NT2/D1 (cell line): ENCODE measurements at regions not wholly inside any gene's neighbourhood (a gene's known extent, or its start where the extent isn't known, plus 50 kb on each side); places are given as distances from the start of the nearest gene placed in this dataset.

Experiments
- DNase-seq: peaks from one replicate; pipeline ENCODE4 v3.0.0-alpha.2; 2011; ENCODE audit warnings: low read depth, low spot score
- H3K27me3 ChIP-seq: 2 replicates; pipeline ENCODE4 v1.6.0; 2011; ENCODE audit warnings: mild to moderate bottlenecking; ENCODE audit not compliant: insufficient read length, insufficient read depth
- H3K36me3 ChIP-seq: 2 replicates; pipeline ENCODE4 v1.6.1; 2011; ENCODE audit warnings: mild to moderate bottlenecking, low read length, mixed read lengths; ENCODE audit not compliant: insufficient read depth, insufficient read length
- H3K4me1 ChIP-seq: 2 replicates; pipeline ENCODE4 v1.5.1; 2011; ENCODE audit not compliant: insufficient read depth, insufficient read length
- H3K4me3 ChIP-seq: 2 replicates; pipeline ENCODE4 v1.5.1; 2011; ENCODE audit warnings: low read depth; ENCODE audit not compliant: insufficient read length
- H3K9ac ChIP-seq: 2 replicates; pipeline ENCODE4 v1.6.0; 2011; ENCODE audit warnings: low read depth; ENCODE audit not compliant: insufficient read length
- H3K9me3 ChIP-seq: 2 replicates; pipeline ENCODE4 v1.5.1; 2011; ENCODE audit warnings: mild to moderate bottlenecking, low read length; ENCODE audit not compliant: insufficient read depth
- SUZ12 ChIP-seq: IDR thresholded peaks from 2 replicates; pipeline ENCODE4 v1.6.1; 2011; ENCODE audit not compliant: insufficient read length, insufficient read depth; ENCODE audit errors: extremely low read depth
- YY1 ChIP-seq: IDR thresholded peaks from 2 replicates; pipeline ENCODE4 v1.6.1; 2011; ENCODE audit not compliant: insufficient read length, insufficient read depth
- ZNF274 ChIP-seq: IDR thresholded peaks from 2 replicates; pipeline ENCODE4 v1.6.1; 2011; ENCODE audit warnings: mild to moderate bottlenecking, low read depth, low read length

DNA sequence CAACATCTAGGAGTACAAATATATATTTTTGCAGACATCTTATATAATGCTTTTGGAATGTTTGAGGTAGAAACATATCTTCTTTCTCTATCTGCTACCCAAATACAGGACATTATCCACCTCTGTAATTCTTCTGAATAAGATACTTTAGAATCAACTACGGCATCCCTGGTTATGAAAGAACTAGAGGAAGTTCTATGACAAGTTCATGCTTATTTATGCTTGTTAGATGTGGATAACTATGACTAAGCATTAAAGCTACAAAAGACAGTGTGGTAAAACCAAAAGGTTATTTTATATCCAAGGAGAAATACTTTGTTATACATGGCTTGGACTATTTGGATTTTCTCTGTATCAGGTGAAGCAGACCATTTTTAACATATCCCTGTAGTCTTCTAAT lies 894.0 kb downstream of the KCNT2 start:
- no peak for TF ChIP-seq ZNF274
- TF ChIP-seq SUZ12: no peak
- no peak for TF ChIP-seq YY1
- no peaks in the 10 kb centered on the region for H3K36me3 ChIP-seq
- H3K4me1 ChIP-seq: no peaks in the 10 kb centered on the region
- H3K27me3 ChIP-seq: no peaks in the 10 kb centered on the region
- H3K4me3 ChIP-seq: no peak overlapping the region
- DNase-seq: no peak
- H3K9ac ChIP-seq: no peak overlapping the region
- H3K9me3 ChIP-seq: no peaks in the 10 kb centered on the region

DNA sequence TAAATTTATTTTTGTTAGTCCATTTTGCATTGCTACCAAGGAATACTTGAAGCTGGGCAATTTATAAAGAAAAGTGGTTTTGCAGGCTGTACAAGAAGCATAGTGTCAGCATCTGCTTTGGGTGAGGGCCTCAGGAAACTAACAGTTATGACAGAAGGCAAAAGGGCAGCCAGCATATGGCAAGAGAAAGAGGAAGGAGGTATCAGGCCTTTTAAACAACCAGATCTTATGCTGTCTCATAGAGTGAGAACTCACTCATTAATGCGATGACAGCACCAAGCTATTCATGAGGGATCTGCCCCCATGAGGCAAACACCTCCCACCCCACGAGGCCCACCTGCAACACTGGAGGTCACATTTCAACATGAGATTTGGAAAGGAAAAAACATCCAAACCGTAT lies 898.4 kb downstream of the KCNT2 start:
- Histone ChIP-seq H3K9ac (no peak overlapping the region), H3K4me1 (no peaks in the 10 kb centered on the region), H3K27me3 (no peaks in the 10 kb centered on the region), H3K36me3 (no peaks in the 10 kb centered on the region), H3K4me3 (no peak overlapping the region), H3K9me3 (no peaks in the 10 kb centered on the region)
- no peak for DNase-seq
- TF ChIP-seq YY1: no peak

DNA sequence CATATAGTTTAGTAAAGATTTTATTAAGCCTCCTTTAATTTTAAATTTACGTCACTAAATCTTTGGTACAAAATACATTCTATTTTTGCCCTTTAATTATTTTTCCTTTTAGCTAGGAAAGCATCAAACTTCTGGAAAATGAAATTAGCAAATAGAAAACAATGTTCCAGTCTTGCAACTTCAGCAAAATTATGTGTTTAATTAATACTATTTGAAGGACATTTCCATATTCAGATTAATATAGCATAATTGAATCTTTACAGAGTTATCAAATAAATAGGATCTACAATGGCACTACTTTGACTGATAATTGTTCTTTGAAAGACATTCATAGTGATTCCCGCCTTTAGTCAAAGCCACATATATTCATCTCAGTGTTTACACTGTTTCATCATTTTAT lies 904.2 kb downstream of the KCNT2 start:
- no peak overlapping the region for H3K4me3 ChIP-seq
- H3K4me1 ChIP-seq: no peaks in the 10 kb centered on the region
- no peaks in the 10 kb centered on the region for H3K27me3 ChIP-seq
- no peak for DNase-seq
- H3K9me3 ChIP-seq: no peaks in the 10 kb centered on the region
- no peak overlapping the region for H3K9ac ChIP-seq
- no peaks in the 10 kb centered on the region for H3K36me3 ChIP-seq
- TF ChIP-seq YY1 (no peak), ZNF274 (no peak), SUZ12 (no peak)

DNA sequence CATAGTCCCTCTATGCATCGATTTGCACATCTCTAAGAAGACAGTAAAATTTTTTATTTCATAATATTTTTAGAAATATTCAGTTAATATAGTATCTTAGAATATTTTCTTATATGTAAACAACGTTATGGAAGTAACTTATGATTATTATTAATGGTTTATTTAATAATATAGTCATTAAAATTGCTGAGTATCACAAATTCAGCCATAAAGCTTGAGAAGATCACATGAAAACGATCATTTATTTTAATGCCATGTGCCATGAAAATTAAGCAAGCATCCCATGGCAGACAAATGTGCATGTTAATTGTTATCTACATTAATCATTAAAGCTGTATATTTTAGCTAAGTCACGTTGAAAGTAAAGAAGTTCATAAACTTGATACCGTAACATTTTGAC lies 907.1 kb downstream of the KCNT2 start:
- no peaks in the 10 kb centered on the region for H3K9me3 ChIP-seq
- TF ChIP-seq ZNF274: no peak
- no peak for TF ChIP-seq YY1
- TF ChIP-seq SUZ12: no peak

DNA sequence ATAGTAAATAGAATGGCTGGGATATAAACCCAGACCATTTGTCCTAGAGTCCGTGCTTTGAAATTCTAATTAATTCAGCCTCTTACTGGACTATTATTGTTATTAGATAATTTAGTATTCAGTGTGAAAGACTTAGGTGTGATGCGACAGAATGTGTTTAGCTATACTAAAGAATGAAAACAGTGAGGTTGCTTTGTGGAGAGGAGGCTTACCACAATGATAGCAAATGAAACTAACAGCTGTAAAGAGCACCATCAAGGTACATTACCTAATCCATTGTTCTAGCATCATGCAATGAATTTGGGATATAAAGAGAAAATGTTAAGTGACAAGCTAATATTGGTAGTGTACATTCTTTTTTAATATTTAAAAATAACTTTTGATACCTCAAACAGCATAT lies 911.1 kb downstream of the KCNT2 start:
- Histone ChIP-seq H3K27me3 (no peaks in the 10 kb centered on the region), H3K9me3 (no peaks in the 10 kb centered on the region), H3K36me3 (no peaks in the 10 kb centered on the region), H3K9ac (no peak overlapping the region), H3K4me3 (no peak overlapping the region), H3K4me1 (no peaks in the 10 kb centered on the region)
- DNase-seq: no peak
- TF ChIP-seq ZNF274 (no peak), YY1 (no peak), SUZ12 (no peak)

More for the DNA sequence above, 907.1 kb downstream of the KCNT2 start:
- DNase-seq: no peak
- Histone ChIP-seq H3K27me3 (no peaks in the 10 kb centered on the region), H3K4me1 (no peaks in the 10 kb centered on the region), H3K36me3 (no peaks in the 10 kb centered on the region), H3K9ac (no peak overlapping the region), H3K4me3 (no peak overlapping the region)

DNA sequence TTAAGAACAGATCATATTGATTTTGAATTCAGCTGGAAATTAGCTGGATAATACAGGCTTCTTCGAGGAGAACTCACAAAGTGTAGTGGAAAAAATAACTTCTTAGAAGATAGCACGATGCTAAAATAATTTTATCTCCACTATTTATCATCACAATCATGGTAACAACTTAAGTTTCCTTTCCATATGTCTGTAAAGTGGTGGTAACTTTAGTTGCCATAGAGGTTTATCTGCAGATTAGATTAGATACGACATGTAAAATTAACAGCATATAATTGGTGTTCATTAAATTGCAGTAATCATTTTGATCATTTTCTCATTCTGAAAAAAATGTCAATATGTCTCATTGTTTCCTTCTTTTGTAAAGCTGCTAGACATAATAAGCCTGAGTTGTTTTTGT lies 921.5 kb downstream of the KCNT2 start:
- DNase-seq: no peak
- H3K4me3 ChIP-seq: no peak overlapping the region
- H3K36me3 ChIP-seq: no peaks in the 10 kb centered on the region
- no peaks in the 10 kb centered on the region for H3K4me1 ChIP-seq
- H3K9me3 ChIP-seq: no peaks in the 10 kb centered on the region
- no peaks in the 10 kb centered on the region for H3K27me3 ChIP-seq
- TF ChIP-seq SUZ12: no peak
- no peak for TF ChIP-seq YY1
- no peak for TF ChIP-seq ZNF274
- no peak overlapping the region for H3K9ac ChIP-seq

DNA sequence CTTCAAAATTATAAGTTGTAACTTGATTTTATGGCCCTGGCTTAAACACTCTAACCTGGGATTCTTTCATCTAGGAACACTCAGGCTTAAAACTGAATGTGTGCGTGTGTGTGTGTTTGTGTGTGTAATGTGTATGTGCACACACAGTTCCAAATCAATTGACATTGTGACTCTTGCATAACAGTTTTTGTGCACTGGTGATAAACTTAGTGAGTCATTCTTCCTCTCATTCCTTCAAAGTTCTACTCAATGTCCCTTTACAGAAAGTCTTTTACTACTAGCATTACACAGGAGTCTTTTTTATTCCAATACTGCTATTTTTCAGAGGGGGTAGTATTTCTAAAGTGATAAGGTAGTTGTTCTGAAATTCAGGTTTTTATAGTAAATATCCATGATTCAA lies 943.6 kb downstream of the KCNT2 start:
- DNase-seq: no peak
- no peak overlapping the region for H3K9ac ChIP-seq
- H3K9me3 ChIP-seq: no peaks in the 10 kb centered on the region
- no peaks in the 10 kb centered on the region for H3K36me3 ChIP-seq
- no peak overlapping the region for H3K4me3 ChIP-seq
- H3K4me1 ChIP-seq: no peaks in the 10 kb centered on the region
- no peak for TF ChIP-seq ZNF274
- no peak for TF ChIP-seq SUZ12
- TF ChIP-seq YY1: no peak
- H3K27me3 ChIP-seq: no peaks in the 10 kb centered on the region

DNA sequence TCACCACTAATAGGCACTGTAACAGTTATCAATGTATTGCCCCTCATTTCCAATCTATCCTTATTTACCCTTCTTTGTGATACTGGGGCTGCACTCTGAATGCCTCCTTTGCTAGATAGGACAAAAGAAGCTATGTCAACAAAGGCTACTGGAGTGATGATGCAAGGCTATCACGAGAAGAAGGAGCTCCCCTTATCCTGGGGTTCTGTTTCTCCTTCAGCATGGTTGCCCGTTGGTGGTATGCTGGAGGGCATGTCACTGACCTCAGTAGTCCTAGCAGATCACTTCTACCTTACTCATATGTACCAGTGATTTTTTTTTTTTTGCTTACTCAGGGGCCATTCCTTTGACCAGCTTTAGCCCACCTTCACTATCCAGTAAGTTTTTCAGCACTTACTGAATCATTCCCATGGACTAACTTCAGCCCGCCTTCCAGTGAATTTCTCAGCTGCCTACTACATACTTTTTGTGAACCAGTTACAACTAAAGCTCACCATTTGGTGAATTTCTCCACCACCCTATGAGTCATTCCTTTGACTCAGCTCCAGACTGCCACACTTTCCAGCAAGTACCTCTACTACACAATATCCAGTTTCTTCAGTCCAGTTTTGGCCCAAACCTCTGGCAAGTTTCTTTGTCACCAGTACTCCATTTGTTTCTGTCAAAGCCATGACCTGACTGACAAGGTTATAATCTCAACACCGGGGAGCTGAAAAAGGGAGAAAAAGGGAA lies 944.5 kb downstream of the KCNT2 start:
- Histone ChIP-seq H3K4me3 (no peak overlapping the region), H3K27me3 (no peaks in the 10 kb centered on the region), H3K9ac (no peak overlapping the region), H3K36me3 (no peaks in the 10 kb centered on the region), H3K9me3 (no peaks in the 10 kb centered on the region), H3K4me1 (no peaks in the 10 kb centered on the region)
- TF ChIP-seq YY1 (no peak), SUZ12 (no peak), ZNF274 (no peak)
- no peak for DNase-seq
